Heart left ventricle (tissue), 16 donors: ENCODE measurements at regions not wholly inside any gene's neighbourhood (a gene's known extent, or its start where the extent isn't known, plus 50 kb on each side); places are given as distances from the start of the nearest gene placed in this dataset.

Source experiments
- ATAC-seq, 4 donors: fragments of 200-7000 bp; cut with Tn5 transposase; one replicate each; pipeline ENCODE4 v1.9.1; 2020 to 2022; ENCODE audit warnings: moderate library complexity in 4 of 4, mild to moderate bottlenecking in 3 of 4, moderate number of reproducible peaks in 1 of 4
- DNase-seq, 5 donors: peaks; one replicate each; pipeline ENCODE4 v3.0.0-alpha.2; 2020
- H3K27ac ChIP-seq, 12 donors: fragments of 200-600 bp; sonication (generic) in 4 of 12; one replicate each; pipeline versions ENCODE4 v1.5.0 to v1.8.0; 2016 to 2022; ENCODE audit warnings: mild to moderate bottlenecking in 2 of 12
- H3K27me3 ChIP-seq, 9 donors: fragments of 200-600 bp; sonication (generic) in 2 of 9; one replicate each; pipeline versions ENCODE4 v1.5.1 to v1.8.0; 2016 to 2022; ENCODE audit warnings: mild to moderate bottlenecking in 3 of 9
- H3K36me3 ChIP-seq, 9 donors: fragments of 200-600 bp; sonication (generic) in 2 of 9; one replicate each; pipeline versions ENCODE4 v1.5.0 to v1.8.0; 2018 to 2022; ENCODE audit warnings: mild to moderate bottlenecking in 2 of 9
- H3K4me1 ChIP-seq, 12 donors: fragments of 200-600 bp; sonication (generic) in 4 of 12; one replicate each; pipeline versions ENCODE4 v1.5.0 to v1.8.0; 2016 to 2022; ENCODE audit warnings: mild to moderate bottlenecking in 3 of 12
- H3K4me3 ChIP-seq, 12 donors: fragments of 200-600 bp; sonication (generic) in 4 of 12; one replicate each; pipeline versions ENCODE4 v1.5.0 to v1.8.0; 2017 to 2022; ENCODE audit warnings: mild to moderate bottlenecking in 9 of 12, moderate library complexity in 4 of 12
- H3K9me3 ChIP-seq, 12 donors: fragments of 200-600 bp; sonication (generic) in 4 of 12; one replicate each; pipeline versions ENCODE4 v1.5.0 to v1.8.0; 2016 to 2022; ENCODE audit warnings: mild to moderate bottlenecking in 1 of 12
- CTCF ChIP-seq, 12 donors: fragments of 200-600 bp; sonication (generic) in 4 of 12; IDR thresholded peaks; one replicate each; pipeline versions ENCODE4 v1.5.0 to v1.8.0; 2018 to 2022; ENCODE audit warnings: antibody characterized with exemption in 12 of 12, mild to moderate bottlenecking in 5 of 12
- POLR2A ChIP-seq, 2 donors: fragments of 450-650 bp; IDR thresholded peaks; one replicate each; pipeline ENCODE4 v1.6.1; 2017; ENCODE audit warnings: antibody characterized with exemption in 2 of 2, mild to moderate bottlenecking in 2 of 2, moderate library complexity in 2 of 2
- WGBS, 4 donors: extraction: QIAGEN DNeasy Blood & Tissue Kit in 2 of 4; methylation state at CpG; one replicate each; pipeline versions ENCODE4 v1.1.5 to v1.1.7; 2013 to 2018; 5-methylcytosine and 5-hydroxymethylcytosine counted together
- intact Hi-C, 10 donors: fragments of 100-400 bp; cut with DNase I; formaldehyde crosslinking; loops; one replicate each; pipeline versions ENCODE4 v1.11.1 to v1.14.2; 2022
- donor health status: ischemic (EF 13 %, LVEDD 7.1; RV severe dilation, severe dysfunction).
- donor health status: healthy with polysubstance abuse.
- donor health status: DM: no; HTN: yes; CAD: no.
- donor health status: DM: no; HTN: no; CAD: no.
- donor health status: ischemic (EF 25% LVEDD 6.9; RV normal size, moderate dysfunction).
- donor health status: ischemic (EF 25% LVEDD 5.7; RV mildly dilated, moderate dysfunction).
- donor health status: healthy.
- donor health status: DM: yes; HTN: yes; CAD: no.
- donor health status: ischemic (EF 35%, LVEDD 5.7; RV mildly dilated, moderate dysfunction).
- donor health status: nonischemic (EF 11% LVEDD 7.7; RV severe dilation, severe dysfunction).
- donor health status: DM: yes; HTN: yes; CAD: no.
- donor health status: PGD.
- donor health status: ischemic (EF 29% LVEDD 5.4; RV normal size, mild dysfunction).
- donor health status: nonischemic (EF 23%, LVEDD 6.1; RV moderate dilation, normal function).

GRCh38 chr7:52311886-52312285, 723.5 kb upstream of the POM121L12 start:
- Histone ChIP-seq H3K27me3 (no peaks in the 10 kb centered on the region), H3K9me3 (peaks cover 0 to 3% (median 0%) of the 10 kb centered on the region in 12 donors), H3K36me3 (no peaks in the 10 kb centered on the region), H3K4me1 (no peaks in the 10 kb centered on the region), H3K27ac (no peak overlapping the region), H3K4me3 (no peak overlapping the region)
- ATAC-seq: no peak
- intact Hi-C loops: no loop called here
- no peak for DNase-seq
- TF ChIP-seq CTCF (IDR thresholded peaks at IDR 0.05) (no peak), POLR2A (IDR thresholded peaks at IDR 0.05) (no peak)

- Histone ChIP-seq H3K27ac (no peak overlapping the region), H3K9me3 (peaks cover 0 to 3% (median 0%) of the 10 kb centered on the region in 12 donors), H3K36me3 (no peaks in the 10 kb centered on the region), H3K4me3 (no peak overlapping the region), H3K4me1 (no peaks in the 10 kb centered on the region), H3K27me3 (no peaks in the 10 kb centered on the region)
- intact Hi-C loops: no loop called here
- no peak for ATAC-seq
- TF ChIP-seq CTCF (IDR thresholded peaks at IDR 0.05) (no peak), POLR2A (IDR thresholded peaks at IDR 0.05) (no peak)
- no peak for DNase-seq
Measured at GRCh38 chr7:52309631-52310030, 725.8 kb upstream of the POM121L12 start.

GRCh38 chr7:52302765-52303520, 732.5 kb upstream of the POM121L12 start:
- no peak for ATAC-seq
- Histone ChIP-seq H3K9me3 (no peaks in the 10 kb centered on the region), H3K4me1 (no peaks in the 10 kb centered on the region), H3K36me3 (no peaks in the 10 kb centered on the region), H3K4me3 (no peak overlapping the region), H3K27me3 (no peaks in the 10 kb centered on the region), H3K27ac (no peak overlapping the region)
- intact Hi-C loops: no loop called here
- WGBS, 4 donors: 89 to 98% (median 95%) methylated on average over 20 to 31 of the region's 31 CpGs
- DNase-seq: no peak
- no peak for TF ChIP-seq POLR2A (IDR thresholded peaks at IDR 0.05)
- no peak for TF ChIP-seq CTCF (IDR thresholded peaks at IDR 0.05)

- no peaks in the 10 kb centered on the region for H3K36me3 ChIP-seq
- H3K4me1 ChIP-seq: no peaks in the 10 kb centered on the region
- ATAC-seq (no peak), DNase-seq (no peak)
- H3K27ac ChIP-seq: no peak overlapping the region
- WGBS, 4 donors: 74 to 89% (median 85%) methylated on average over 5 of the region's 5 CpGs
- TF ChIP-seq POLR2A (IDR thresholded peaks at IDR 0.05) (no peak), CTCF (IDR thresholded peaks at IDR 0.05) (no peak)
- H3K9me3 ChIP-seq: peaks cover 0 to 24% (median 15%) of the 10 kb centered on the region in 12 donors
- no peak overlapping the region for H3K4me3 ChIP-seq
- intact Hi-C loops: no loop called here
- no peaks in the 10 kb centered on the region for H3K27me3 ChIP-seq
Measured at GRCh38 chr7:52297128-52297527, 738.3 kb upstream of the POM121L12 start.
